Right forelimb (tissue), 1 donor: ENCODE measurements at regions not wholly inside any gene's neighbourhood (a gene's known extent, or its start where the extent isn't known, plus 50 kb on each side); places are given as distances from the start of the nearest gene placed in this dataset.
"Not testable (repeated sequence)": the region's sequence is repeated elsewhere in the genome, so short reads cannot be mapped to it uniquely, and the experiment has no call there.

ENCODE experiments used
- DNase-seq: peaks from one replicate; pipeline ENCODE4 v3.0.0-alpha.2; 2018

- no peak for DNase-seq
These were observed 619.0 kb downstream of the TFAP2A start for GRCh38 chr6:9795880-9796279.

- DNase-seq: no peak
These were observed 625.7 kb downstream of the TFAP2A start for GRCh38 chr6:9789201-9789600.

GRCh38 chr6:9784786-9785185 lies 630.1 kb downstream of the TFAP2A start:
- no peak for DNase-seq

- DNase-seq: no peak
These were observed 631.3 kb downstream of the TFAP2A start for GRCh38 chr6:9783567-9783966.

GRCh38 chr6:9766240-9766915 lies 648.5 kb downstream of the TFAP2A start:
- no peak for DNase-seq

GRCh38 chr6:9761220-9761619 lies 653.7 kb downstream of the TFAP2A start:
- no peak for DNase-seq

GRCh38 chr6:9754515-9754914 lies 660.4 kb downstream of the TFAP2A start:
- DNase-seq: no peak

GRCh38 chr6:9745966-9746365 lies 668.9 kb downstream of the TFAP2A start:
- no peak for DNase-seq

- no peak for DNase-seq
These were observed 669.4 kb downstream of the TFAP2A start for GRCh38 chr6:9745476-9745875.

GRCh38 chr6:9744119-9744518 lies 670.8 kb downstream of the TFAP2A start:
- no peak for DNase-seq

GRCh38 chr6:9732056-9732455 lies 682.8 kb downstream of the TFAP2A start:
- DNase-seq: no peak

GRCh38 chr6:9725776-9726175 lies 689.1 kb downstream of the TFAP2A start:
- not testable (repeated sequence) for DNase-seq

- DNase-seq: no peak
These were observed 697.3 kb downstream of the TFAP2A start for GRCh38 chr6:9717568-9717967.

- no peak for DNase-seq
These were observed 703.5 kb downstream of the TFAP2A start for GRCh38 chr6:9711365-9711764.

- no peak for DNase-seq
These were observed 704.3 kb downstream of the TFAP2A start for GRCh38 chr6:9710574-9710973.

GRCh38 chr6:9708600-9708999 lies 706.3 kb downstream of the TFAP2A start:
- no peak for DNase-seq

- no peak for DNase-seq
These were observed 709.9 kb downstream of the TFAP2A start for GRCh38 chr6:9704989-9705388.

GRCh38 chr6:9702914-9703313 lies 712.0 kb downstream of the TFAP2A start:
- no peak for DNase-seq

GRCh38 chr6:9699888-9700287 lies 715.0 kb downstream of the TFAP2A start:
- DNase-seq: no peak

GRCh38 chr6:9697263-9697931 lies 717.5 kb downstream of the TFAP2A start:
- no peak for DNase-seq

- no peak for DNase-seq
These were observed 724.5 kb downstream of the TFAP2A start for GRCh38 chr6:9690388-9690787.

- not testable (repeated sequence) for DNase-seq
These were observed 734.1 kb downstream of the TFAP2A start for GRCh38 chr6:9680727-9681126.

- DNase-seq: no peak
These were observed 739.8 kb downstream of the TFAP2A start for GRCh38 chr6:9675122-9675521.

- DNase-seq: no peak
These were observed 755.0 kb downstream of the TFAP2A start for GRCh38 chr6:9659848-9660247.

- no peak for DNase-seq
These were observed 756.9 kb downstream of the TFAP2A start for GRCh38 chr6:9657994-9658393.
